GM04503 (cell line): ENCODE measurements at regions not wholly inside any gene's neighbourhood (a gene's known extent, or its start where the extent isn't known, plus 50 kb on each side); places are given as distances from the start of the nearest gene placed in this dataset.

Source experiments
- DNase-seq: peaks from one replicate; pipeline ENCODE4 v3.0.0-alpha.2; 2012; ENCODE audit warnings: low read depth

- DNase-seq: no peak
These were observed 98.8 kb upstream of the NCKAP5 start for GRCh38 chr2:133667085-133667484.

GRCh38 chr2:133667968-133668367 is 99.7 kb upstream of the NCKAP5 start:
- no peak for DNase-seq

DNA sequence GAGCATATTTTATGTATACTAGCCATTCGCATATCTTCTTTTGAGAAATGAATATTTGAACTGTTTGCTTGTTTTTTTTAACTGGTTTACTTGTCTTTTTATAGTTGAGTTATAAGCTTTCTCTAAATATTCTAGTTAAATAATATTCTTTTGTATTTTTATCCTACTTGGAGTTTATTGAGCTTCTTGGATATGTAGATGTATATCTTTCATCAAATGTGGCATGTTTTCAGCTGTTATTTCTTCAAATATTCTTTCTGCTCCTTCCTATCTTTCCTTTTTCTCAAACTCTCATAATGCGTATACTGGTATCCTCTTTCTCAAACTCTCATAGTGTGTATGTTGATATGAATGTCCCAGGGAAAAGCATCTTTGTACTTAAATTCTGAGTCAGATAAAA is 100.3 kb upstream of the NCKAP5 start:
- no peak for DNase-seq

- DNase-seq: no peak
These were observed 105.1 kb upstream of the NCKAP5 start for GRCh38 chr2:133673305-133673905.

DNA sequence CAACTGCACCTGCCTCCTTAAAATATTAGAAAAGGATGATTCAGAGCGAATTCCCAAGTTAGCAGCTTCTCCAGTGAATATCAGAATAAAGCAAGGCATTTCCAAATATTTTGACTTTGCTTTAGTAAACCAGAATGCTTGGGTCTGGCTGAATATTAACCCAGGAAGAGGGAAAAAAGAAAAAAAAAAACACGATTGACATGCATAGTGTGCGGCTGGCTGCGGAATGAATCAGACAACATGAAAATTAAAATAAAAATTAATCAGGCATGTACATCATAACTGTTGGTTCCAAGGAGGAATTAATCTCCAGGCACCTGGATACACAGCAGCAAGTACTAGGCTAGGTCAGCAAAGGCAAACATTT is 105.8 kb upstream of the NCKAP5 start:
- DNase-seq: no peak

DNA sequence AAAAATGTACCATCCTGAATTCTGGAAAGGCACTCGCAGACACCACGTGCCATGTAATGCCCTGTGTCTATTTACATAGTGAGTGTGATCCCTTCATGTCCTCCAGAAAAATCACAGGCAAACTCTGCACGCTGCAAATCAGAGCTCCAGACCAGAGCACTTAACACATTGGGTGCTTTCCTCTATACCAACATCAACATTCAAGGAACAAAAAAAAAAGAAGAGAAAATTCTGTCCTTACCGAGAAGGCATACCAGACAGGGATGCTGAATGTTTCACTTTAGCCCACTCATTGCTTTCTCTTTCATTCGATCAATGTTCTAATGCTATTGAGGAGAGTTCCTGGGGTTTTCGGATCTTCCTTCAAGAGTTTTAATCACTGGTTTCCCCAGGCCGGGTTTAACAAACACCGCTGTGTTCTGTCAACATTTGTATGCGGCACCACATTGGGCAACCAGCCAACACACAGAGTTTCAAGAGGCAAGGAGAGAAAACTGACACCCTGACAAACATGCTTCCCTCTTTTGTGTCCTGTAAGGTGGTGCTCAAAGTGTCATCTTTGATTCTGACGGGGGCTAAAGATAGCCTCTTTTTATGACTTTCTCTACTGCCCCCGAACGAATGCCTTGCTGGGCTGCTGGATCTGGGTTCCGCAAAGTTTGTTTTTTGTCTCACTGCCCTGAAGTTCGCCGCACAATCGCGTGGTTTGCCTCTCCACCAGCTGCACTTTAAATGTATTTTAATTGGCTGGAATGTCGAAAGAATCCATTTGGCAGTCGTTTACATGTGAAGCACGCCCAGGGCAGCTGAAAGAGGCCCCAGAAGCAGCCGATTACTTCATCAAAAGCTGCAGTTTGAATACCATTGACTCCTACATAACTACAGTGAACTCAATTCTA is 106.4 kb upstream of the NCKAP5 start:
- DNase-seq: peak; percentile 84

DNA sequence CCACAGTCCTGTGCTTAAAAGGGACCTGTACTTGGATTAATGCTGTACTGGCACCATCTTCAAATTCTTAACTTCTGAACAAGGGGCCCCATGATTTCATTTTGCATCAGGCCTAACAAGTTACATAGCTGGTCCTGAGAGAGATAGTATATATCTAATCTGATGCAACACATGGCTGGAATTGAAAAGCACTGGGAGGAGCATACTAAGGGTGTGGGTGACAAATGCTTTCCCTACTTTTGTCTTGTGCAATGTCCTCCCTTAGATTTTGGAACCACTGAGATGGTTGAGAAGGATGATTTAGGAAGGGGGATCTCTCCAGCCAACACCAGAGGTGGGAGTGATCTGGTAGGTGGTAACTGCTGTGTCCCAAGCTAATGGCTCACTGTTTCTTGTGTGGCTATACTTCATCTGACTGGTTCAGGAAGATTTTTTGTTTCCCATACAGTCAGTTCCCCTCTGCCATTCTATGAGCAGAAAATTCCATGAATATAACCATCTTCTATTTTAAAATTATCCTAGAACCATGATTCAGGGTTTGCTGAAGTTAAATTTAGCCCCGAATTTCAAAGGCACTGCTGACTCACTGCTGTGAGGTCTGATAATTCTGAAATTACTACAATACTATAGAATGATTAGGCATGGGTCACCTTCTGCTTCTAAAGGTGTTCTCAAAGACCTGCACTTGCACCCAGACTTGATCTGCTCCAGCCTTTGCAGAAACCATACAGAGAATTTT is 108.3 kb upstream of the NCKAP5 start:
- peak; percentile 52 for DNase-seq

- no peak for DNase-seq
These were observed 112.2 kb upstream of the NCKAP5 start for GRCh38 chr2:133680343-133681049.

GRCh38 chr2:133682347-133682746 is 114.1 kb upstream of the NCKAP5 start:
- no peak for DNase-seq

- DNase-seq: no peak
These were observed 114.6 kb upstream of the NCKAP5 start for GRCh38 chr2:133682906-133683305.

- DNase-seq: no peak
These were observed 117.5 kb upstream of the NCKAP5 start for GRCh38 chr2:133685636-133686215.

DNA sequence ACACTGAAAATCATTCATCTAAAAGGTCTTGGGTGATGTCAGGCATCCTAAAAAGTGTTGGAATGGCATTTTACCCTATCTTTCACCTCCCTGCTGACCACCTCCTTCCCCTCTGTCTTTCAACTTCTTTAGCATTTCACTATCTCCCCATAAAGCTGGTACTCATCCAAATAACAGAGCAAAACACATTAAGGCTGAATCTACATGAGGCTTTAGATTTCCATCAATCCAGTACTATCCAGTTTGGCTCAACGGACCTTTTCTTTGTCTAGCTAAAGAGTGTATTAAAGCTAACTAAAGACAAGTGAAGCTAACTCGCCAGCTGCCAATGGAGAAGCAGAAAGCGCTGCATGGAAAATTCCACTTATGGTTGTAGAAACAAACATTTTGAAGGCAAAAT is 122.5 kb upstream of the NCKAP5 start:
- no peak for DNase-seq

DNA sequence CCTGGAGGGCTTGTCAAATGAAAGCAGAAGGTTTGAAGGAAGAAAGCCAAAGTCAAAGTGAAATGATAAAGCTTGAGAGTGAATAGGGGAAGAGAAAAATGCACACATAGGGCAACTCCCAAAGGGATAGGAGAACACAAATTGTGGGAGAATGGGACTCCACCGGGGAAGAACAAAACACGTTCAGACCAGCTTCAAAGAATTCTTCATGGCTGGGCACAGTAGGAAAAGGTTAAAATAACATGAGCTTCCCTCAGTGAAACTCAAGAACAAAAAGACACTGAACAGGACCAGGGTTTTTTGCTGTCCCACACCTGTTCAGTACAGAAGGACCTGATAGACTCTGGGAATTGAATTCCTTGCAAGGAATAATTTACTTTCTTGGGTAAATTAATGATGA is 123.1 kb upstream of the NCKAP5 start:
- no peak for DNase-seq

DNA sequence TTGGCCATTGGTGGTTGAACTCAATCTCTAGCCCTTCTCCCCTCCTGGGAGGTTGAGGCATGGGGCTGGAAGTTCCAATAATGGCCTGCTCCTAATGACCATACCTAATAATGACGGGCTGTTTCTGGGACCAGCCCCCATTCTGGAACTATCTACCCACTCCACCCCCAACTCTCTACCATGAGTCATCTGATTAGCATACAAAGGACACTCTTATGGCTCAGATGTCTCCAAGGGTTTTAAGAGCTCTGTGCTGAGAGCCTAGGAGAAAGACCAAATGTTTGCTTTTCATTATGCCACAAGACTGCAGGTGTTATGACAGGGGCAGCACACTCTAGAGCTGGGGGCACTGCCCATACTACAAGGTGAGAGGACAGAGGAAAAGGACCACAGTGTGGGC is 137.0 kb upstream of the NCKAP5 start:
- no peak for DNase-seq

DNA sequence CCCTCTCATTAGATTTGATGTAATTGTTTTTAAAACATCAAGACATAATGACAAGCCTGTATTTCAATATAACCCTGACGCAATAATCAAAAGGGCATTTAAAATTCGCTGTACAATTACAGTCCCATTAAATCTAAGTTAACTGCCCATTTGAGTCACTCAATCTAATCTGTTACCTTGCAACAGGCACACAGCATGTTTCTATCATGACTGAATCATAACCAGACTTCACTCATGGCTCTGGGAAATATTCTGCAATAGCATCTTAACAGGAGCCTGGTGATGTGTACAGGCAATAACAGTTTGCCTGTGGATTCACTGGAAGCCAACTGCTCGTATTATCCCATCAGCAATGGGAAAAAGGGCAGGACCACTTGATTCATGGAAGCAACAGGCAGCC is 142.3 kb upstream of the NCKAP5 start:
- no peak for DNase-seq

- no peak for DNase-seq
These were observed 142.9 kb upstream of the NCKAP5 start for GRCh38 chr2:133711201-133711600.

DNA sequence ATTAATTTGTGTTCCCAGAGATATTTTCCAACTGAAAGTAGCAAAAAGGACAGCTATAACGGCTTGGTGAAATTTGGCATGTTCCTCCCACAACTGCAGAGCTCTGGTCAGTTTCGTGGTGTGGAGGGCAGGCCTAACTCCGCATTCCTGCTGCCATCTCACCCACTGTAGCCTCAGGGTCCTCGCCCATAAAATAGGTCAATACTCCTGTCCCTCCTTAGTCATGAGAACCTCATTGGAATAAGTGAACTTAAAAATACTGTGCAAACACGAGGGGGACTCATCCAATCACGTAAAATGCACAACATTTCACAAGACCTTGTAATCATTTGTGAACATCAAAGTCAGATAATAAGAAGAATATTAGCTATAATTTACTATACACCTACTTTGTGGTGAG is 143.5 kb upstream of the NCKAP5 start:
- no peak for DNase-seq

DNA sequence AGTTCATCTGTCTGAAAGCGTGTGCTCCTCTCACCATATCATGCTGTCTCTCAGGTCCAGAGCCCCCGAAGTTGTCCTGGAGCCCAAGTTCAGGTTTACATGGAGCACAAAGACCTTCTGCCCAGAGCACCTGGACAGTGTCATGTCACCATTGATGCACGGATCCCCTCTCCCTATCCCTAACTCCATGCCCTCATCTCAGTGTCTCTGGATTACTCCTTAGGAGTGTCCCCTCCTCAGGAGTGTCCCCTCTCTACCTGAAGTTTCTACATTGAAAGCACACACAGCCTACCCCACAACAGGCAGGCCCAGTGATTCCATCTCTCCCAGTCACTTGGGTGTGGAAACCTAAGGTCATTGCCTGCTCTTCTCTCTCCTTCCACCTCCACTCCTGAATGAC is 144.1 kb upstream of the NCKAP5 start:
- DNase-seq: no peak

- DNase-seq: no peak
These were observed 144.9 kb upstream of the NCKAP5 start for GRCh38 chr2:133713049-133713580.

- no peak for DNase-seq
These were observed 147.9 kb upstream of the NCKAP5 start for GRCh38 chr2:133716166-133716565.

DNA sequence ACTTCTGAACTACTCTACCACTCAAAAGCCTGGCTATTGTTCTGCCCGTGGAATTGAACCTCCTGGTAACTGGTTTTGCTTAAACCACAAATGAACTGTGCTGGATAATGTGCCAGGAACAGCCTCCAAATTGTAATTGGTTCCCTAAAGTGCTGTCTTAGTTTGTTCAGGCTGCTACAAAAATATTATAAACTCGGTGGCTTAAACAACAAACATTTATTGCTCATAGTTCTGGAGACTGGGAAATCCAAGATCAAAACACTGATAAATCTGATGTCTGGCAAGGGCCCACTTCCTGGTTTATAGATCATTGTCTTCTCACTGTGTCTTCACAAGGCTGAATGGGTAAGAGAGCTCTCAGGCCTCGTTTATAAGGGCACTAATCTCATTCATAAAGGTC is 149.2 kb upstream of the NCKAP5 start:
- DNase-seq: peak; percentile 39

DNA sequence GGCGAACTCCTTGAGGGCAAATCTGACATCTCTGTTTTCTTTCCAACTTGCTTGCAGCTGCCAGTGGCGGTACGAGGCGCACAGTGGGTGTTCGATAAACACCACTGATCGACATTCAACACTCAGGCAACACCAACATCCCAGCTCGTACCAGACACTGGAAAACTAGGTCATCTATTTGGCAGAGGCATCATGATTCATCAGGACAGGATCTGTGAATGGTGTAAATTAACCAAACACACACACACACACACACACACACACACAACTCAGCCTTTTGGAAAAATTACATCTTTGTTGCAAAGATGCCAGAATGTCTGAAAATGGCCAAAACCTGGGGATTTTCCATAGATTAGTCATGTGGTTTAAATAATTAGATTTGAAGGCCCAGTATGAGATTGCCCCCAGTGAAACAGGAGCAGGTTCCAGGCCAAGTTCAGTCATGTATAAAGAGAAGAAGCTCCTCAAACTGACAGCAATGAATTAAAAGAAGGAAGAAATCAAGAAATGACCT is 150.5 kb upstream of the NCKAP5 start:
- DNase-seq: peak; percentile 81
